Middle frontal gyrus (tissue), 1 donor: ENCODE measurements at regions not wholly inside any gene's neighbourhood (a gene's known extent, or its start where the extent isn't known, plus 50 kb on each side); places are given as distances from the start of the nearest gene placed in this dataset.

Experiments
- DNase-seq: peaks from one replicate; pipeline ENCODE4 v3.0.0-alpha.2; 2015; ENCODE audit warnings: low spot score; ENCODE audit errors: extremely low spot score

GRCh38 chr16:5422643-5423496 is 325.3 kb upstream of the EEF2KMT start:
- no peak for DNase-seq

- DNase-seq = no peak
These were observed 324.5 kb upstream of the EEF2KMT start for GRCh38 chr16:5422047-5422446.

- no peak for DNase-seq
These were observed 318.4 kb upstream of the EEF2KMT start for GRCh38 chr16:5416013-5416412.

GRCh38 chr16:5415123-5415522 is 317.5 kb upstream of the EEF2KMT start:
- no peak for DNase-seq

GRCh38 chr16:5412731-5413130 is 315.1 kb upstream of the EEF2KMT start:
- no peak for DNase-seq

- DNase-seq = no peak
These were observed 300.6 kb upstream of the EEF2KMT start for GRCh38 chr16:5398203-5398602.

GRCh38 chr16:5396880-5397279 is 299.3 kb upstream of the EEF2KMT start:
- no peak for DNase-seq

GRCh38 chr16:5393070-5393469 is 295.5 kb upstream of the EEF2KMT start:
- no peak for DNase-seq

- DNase-seq = no peak
These were observed 289.4 kb upstream of the EEF2KMT start for GRCh38 chr16:5386989-5387388.

GRCh38 chr16:5385811-5386210 is 288.2 kb upstream of the EEF2KMT start:
- DNase-seq = no peak

- no peak for DNase-seq
These were observed 287.5 kb upstream of the EEF2KMT start for GRCh38 chr16:5385115-5385514.

- no peak for DNase-seq
These were observed 286.1 kb upstream of the EEF2KMT start for GRCh38 chr16:5383737-5384136.

- DNase-seq = no peak
These were observed 284.9 kb upstream of the EEF2KMT start for GRCh38 chr16:5382484-5382883.

GRCh38 chr16:5381481-5381880 is 283.9 kb upstream of the EEF2KMT start:
- no peak for DNase-seq

- no peak for DNase-seq
These were observed 282.4 kb upstream of the EEF2KMT start for GRCh38 chr16:5379954-5380353.

GRCh38 chr16:5378531-5378930 is 280.9 kb upstream of the EEF2KMT start:
- DNase-seq = no peak

GRCh38 chr16:5377280-5377898 is 279.8 kb upstream of the EEF2KMT start:
- no peak for DNase-seq

- no peak for DNase-seq
These were observed 276.6 kb upstream of the EEF2KMT start for GRCh38 chr16:5374184-5374583.

- no peak for DNase-seq
These were observed 270.4 kb upstream of the EEF2KMT start for GRCh38 chr16:5367951-5368350.

- no peak for DNase-seq
These were observed 268.5 kb upstream of the EEF2KMT start for GRCh38 chr16:5366126-5366525.

GRCh38 chr16:5364186-5364585 is 266.6 kb upstream of the EEF2KMT start:
- DNase-seq = no peak

- DNase-seq = no peak
These were observed 263.7 kb upstream of the EEF2KMT start for GRCh38 chr16:5361322-5361721.

GRCh38 chr16:5354645-5355044 is 257.1 kb upstream of the EEF2KMT start:
- DNase-seq = no peak
